ENCODE measurements at regions not wholly inside any gene's neighbourhood (a gene's known extent, or its start where the extent isn't known, plus 50 kb on each side); places are given as distances from the start of the nearest gene placed in this dataset.

GRCh38 chr1:182003953-182004586 lies 57.4 kb downstream of the ZNF648 start:
- TF ChIP-seq, protein P1, sequence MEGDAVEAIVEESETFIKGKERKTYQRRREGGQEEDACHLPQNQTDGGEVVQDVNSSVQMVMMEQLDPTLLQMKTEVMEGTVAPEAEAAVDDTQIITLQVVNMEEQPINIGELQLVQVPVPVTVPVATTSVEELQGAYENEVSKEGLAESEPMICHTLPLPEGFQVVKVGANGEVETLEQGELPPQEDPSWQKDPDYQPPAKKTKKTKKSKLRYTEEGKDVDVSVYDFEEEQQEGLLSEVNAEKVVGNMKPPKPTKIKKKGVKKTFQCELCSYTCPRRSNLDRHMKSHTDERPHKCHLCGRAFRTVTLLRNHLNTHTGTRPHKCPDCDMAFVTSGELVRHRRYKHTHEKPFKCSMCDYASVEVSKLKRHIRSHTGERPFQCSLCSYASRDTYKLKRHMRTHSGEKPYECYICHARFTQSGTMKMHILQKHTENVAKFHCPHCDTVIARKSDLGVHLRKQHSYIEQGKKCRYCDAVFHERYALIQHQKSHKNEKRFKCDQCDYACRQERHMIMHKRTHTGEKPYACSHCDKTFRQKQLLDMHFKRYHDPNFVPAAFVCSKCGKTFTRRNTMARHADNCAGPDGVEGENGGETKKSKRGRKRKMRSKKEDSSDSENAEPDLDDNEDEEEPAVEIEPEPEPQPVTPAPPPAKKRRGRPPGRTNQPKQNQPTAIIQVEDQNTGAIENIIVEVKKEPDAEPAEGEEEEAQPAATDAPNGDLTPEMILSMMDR (IDR thresholded peaks at IDR 0.05): no peak

GRCh38 chr1:182003025-182003725 lies 58.3 kb downstream of the ZNF648 start:
- TF ChIP-seq, protein P1 (IDR thresholded peaks at IDR 0.05): no peak

GRCh38 chr1:182002570-182002969 lies 58.9 kb downstream of the ZNF648 start:
- TF ChIP-seq, protein P1 (IDR thresholded peaks at IDR 0.05): no peak

- TF ChIP-seq, protein P1 (IDR thresholded peaks at IDR 0.05): no peak
Measured at GRCh38 chr1:181998858-181999257, 62.7 kb downstream of the ZNF648 start.

- TF ChIP-seq, protein P1 (IDR thresholded peaks at IDR 0.05): no peak
Measured at GRCh38 chr1:181992072-181992471, 69.4 kb downstream of the ZNF648 start.

DNA sequence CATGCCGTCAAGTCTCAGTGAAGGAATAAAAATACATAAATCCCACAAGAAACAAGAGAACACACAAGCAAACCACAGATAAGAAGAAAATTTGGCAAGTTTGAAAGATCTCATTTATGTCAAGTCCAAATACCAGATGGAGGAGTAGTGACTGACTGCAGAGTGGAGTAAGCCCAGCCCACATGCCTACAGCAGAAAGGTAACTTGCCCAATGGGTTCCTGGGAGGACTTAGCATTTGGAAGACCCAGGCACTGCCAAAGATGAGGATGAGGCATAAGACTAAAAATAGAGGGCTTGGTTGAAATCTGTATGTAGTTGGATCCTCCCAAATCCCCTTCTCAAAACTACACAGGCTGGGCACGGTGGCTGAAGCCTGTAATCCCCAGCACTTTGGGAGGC lies 70.8 kb downstream of the ZNF648 start:
- TF ChIP-seq, protein P1 (IDR thresholded peaks at IDR 0.05): no peak

GRCh38 chr1:181989261-181989920 lies 72.1 kb downstream of the ZNF648 start:
- TF ChIP-seq, protein P1 (IDR thresholded peaks at IDR 0.05): no peak
